H1 (cell line): ENCODE measurements at regions not wholly inside any gene's neighbourhood (a gene's known extent, or its start where the extent isn't known, plus 50 kb on each side); places are given as distances from the start of the nearest gene placed in this dataset.
"Not testable (repeated sequence)": the region's sequence is repeated elsewhere in the genome, so short reads cannot be mapped to it uniquely, and the experiment has no call there.

Experiments used
- CTCF ChIA-PET: fragments of 300-600 bp; sonication (Branson Sonifier 250); formaldehyde crosslinking; loops from one replicate; lab custom pipeline; 2021; ENCODE audit not compliant: partially characterized antibody; lab: Charles Lee
- POLR2A ChIA-PET: fragments of 300-600 bp; sonication (Branson Sonifier 250); formaldehyde crosslinking; loops from one replicate; lab custom pipeline; 2021; ENCODE audit warnings: inconsistent platforms; ENCODE audit not compliant: partially characterized antibody; lab: Charles Lee
- DNase-seq, 2 experiments: peaks; one replicate each; pipeline versions ENCODE4 v3.0.0 to v3.0.0-alpha.2; 2010 to 2022; ENCODE audit warnings: low spot score in 2 of 2, low read depth in 1 of 2, mixed read lengths in 1 of 2
- FAIRE-seq: peaks from 2 replicates; lab custom pipeline; 2011; peaks lifted over from hg19 to GRCh38; lab: Jason Lieb, UNC
- H2AFZ ChIP-seq: 2 replicates; pipeline ENCODE4 v1.8.1; 2012; ENCODE audit warnings: low read length, inconsistent platforms
- H2AK5ac ChIP-seq: 2 replicates; pipeline ENCODE4 v1.6.1; 2013; ENCODE audit warnings: low read depth, low read length
- H2BK120ac ChIP-seq: replicated peaks from 2 replicates; pipeline ENCODE3; 2013; ENCODE audit warnings: low read depth, low read length, inconsistent platforms
- H2BK12ac ChIP-seq: 2 replicates; pipeline ENCODE4 v1.6.1; 2013; ENCODE audit warnings: low read depth, low read length
- H2BK15ac ChIP-seq: 2 replicates; pipeline ENCODE4 v1.6.1; 2013; ENCODE audit warnings: low read length
- H2BK20ac ChIP-seq: 2 replicates; pipeline ENCODE4 v1.6.1; 2013; ENCODE audit warnings: low read length
- H2BK5ac ChIP-seq: 2 replicates; pipeline ENCODE4 v1.6.1; 2013; ENCODE audit warnings: low read depth, low read length
- H3K14ac ChIP-seq: 2 replicates; pipeline ENCODE4 v1.6.1; 2013; ENCODE audit warnings: inconsistent platforms; ENCODE audit not compliant: insufficient read length
- H3K18ac ChIP-seq: 2 replicates; pipeline ENCODE4 v1.6.1; 2013; ENCODE audit warnings: low read length; ENCODE audit errors: extremely low read depth
- H3K23ac ChIP-seq: 2 replicates; pipeline ENCODE4 v1.6.1; 2013; ENCODE audit warnings: inconsistent platforms; ENCODE audit not compliant: insufficient read length
- H3K23me2 ChIP-seq: 2 replicates; pipeline ENCODE4 v1.6.1; 2013; ENCODE audit warnings: low read depth, low read length
- H3K27ac ChIP-seq: 2 replicates; pipeline ENCODE4 v1.6.1; 2011; ENCODE audit warnings: low read depth, low read length, inconsistent platforms
- H3K27me3 ChIP-seq, 4 experiments: replicated peaks in 1 of 4; 1 replicate in 1 of 4; 2 replicates in 3 of 4; pipeline versions ENCODE4 v1.6.1 to v1.8.1; 2011 to 2013; ENCODE audit warnings: low read length in 3 of 4, mild to moderate bottlenecking in 3 of 4, inconsistent platforms in 2 of 4, mixed read lengths in 2 of 4, moderate library complexity in 1 of 4; ENCODE audit not compliant: control insufficient read depth in 3 of 4, insufficient read depth in 3 of 4; ENCODE audit errors: extremely low read depth in 1 of 4
- H3K36me3 ChIP-seq, 4 experiments: 2 replicates each; pipeline versions ENCODE4 v1.6.1 to v1.8.1; 2011 to 2013; ENCODE audit warnings: mild to moderate bottlenecking in 4 of 4, low read length in 3 of 4, moderate library complexity in 2 of 4, control low read depth in 1 of 4, inconsistent platforms in 1 of 4; ENCODE audit not compliant: insufficient read depth in 4 of 4, control insufficient read depth in 2 of 4
- H3K4ac ChIP-seq: replicated peaks from 2 replicates; pipeline ENCODE3; 2013; ENCODE audit warnings: low read length, low read depth, mixed read lengths, inconsistent platforms; ENCODE audit not compliant: insufficient read length
- H3K4me1 ChIP-seq, 4 experiments: replicated peaks in 1 of 4; 1 replicate in 1 of 4; 2 replicates in 3 of 4; pipeline versions ENCODE4 v1.6.1 to v1.8.1; 2011 to 2013; ENCODE audit warnings: low read length in 3 of 4, inconsistent platforms in 2 of 4, mixed read lengths in 1 of 4; ENCODE audit not compliant: insufficient read depth in 4 of 4, control insufficient read depth in 3 of 4
- H3K4me2 ChIP-seq, 2 experiments: 2 replicates each; pipeline versions ENCODE4 v1.6.1 to v1.8.1; 2011 to 2013; ENCODE audit warnings: low read depth in 2 of 2, low read length in 2 of 2, control low read depth in 1 of 2, inconsistent platforms in 1 of 2, mild to moderate bottlenecking in 1 of 2; ENCODE audit not compliant: insufficient read depth in 1 of 2
- H3K4me3 ChIP-seq, 4 experiments: fragments of 200-600, 300-600 bp in 1 of 4; sonication (generic), shearing (Covaris generic), sonication (Bioruptor Twin) in 1 of 4; 2 replicates each; pipeline versions ENCODE4 v1.5.1 to v1.8.1; 2011 to 2016; ENCODE audit warnings: low read length in 4 of 4, low read depth in 3 of 4, control low read depth in 2 of 4, inconsistent platforms in 2 of 4, mild to moderate bottlenecking in 2 of 4, mixed read lengths in 1 of 4, moderate library complexity in 1 of 4; ENCODE audit not compliant: insufficient read depth in 2 of 4; ENCODE audit errors: extremely low read depth in 1 of 4
- H3K56ac ChIP-seq: replicated peaks from 2 replicates; pipeline ENCODE3; 2013; ENCODE audit warnings: low read depth, mild to moderate bottlenecking, mixed read lengths, low read length, inconsistent platforms; ENCODE audit not compliant: insufficient read length
- H3K79me1 ChIP-seq: 2 replicates; pipeline ENCODE4 v1.6.1; 2013; ENCODE audit warnings: low read depth, low read length, control low read depth
- H3K79me2 ChIP-seq, 2 experiments: 2 replicates each; pipeline versions ENCODE4 v1.6.1 to v1.8.1; 2012 to 2013; ENCODE audit warnings: low read length in 2 of 2, mild to moderate bottlenecking in 2 of 2, inconsistent platforms in 1 of 2; ENCODE audit not compliant: insufficient read depth in 2 of 2, control insufficient read depth in 1 of 2
- H3K9ac ChIP-seq, 4 experiments: replicated peaks in 1 of 4; 1 replicate in 1 of 4; 2 replicates in 3 of 4; pipeline versions ENCODE4 v1.6.1 to v1.8.1; 2011 to 2013; ENCODE audit warnings: low read depth in 3 of 4, low read length in 3 of 4, control low read depth in 2 of 4, mild to moderate bottlenecking in 2 of 4, moderate library complexity in 2 of 4, inconsistent platforms in 1 of 4; ENCODE audit errors: extremely low read depth in 1 of 4
- H3K9me3 ChIP-seq, 2 experiments: 2 replicates each; pipeline versions ENCODE4 v1.6.1 to v1.8.1; 2012 to 2013; ENCODE audit warnings: mild to moderate bottlenecking in 2 of 2, moderate library complexity in 2 of 2, control low read depth in 1 of 2, inconsistent platforms in 1 of 2, low read depth in 1 of 2, low read length in 1 of 2, mixed read lengths in 1 of 2; ENCODE audit not compliant: insufficient read depth in 2 of 2
- H4K20me1 ChIP-seq, 2 experiments: replicated peaks in 1 of 2; 2 replicates each; pipeline versions ENCODE3 to v1.8.1; 2011 to 2013; ENCODE audit warnings: inconsistent platforms in 2 of 2, low read length in 2 of 2, mild to moderate bottlenecking in 1 of 2; ENCODE audit not compliant: insufficient read depth in 2 of 2, control insufficient read depth in 1 of 2
- H4K5ac ChIP-seq: 2 replicates; pipeline ENCODE4 v1.6.1; 2013; ENCODE audit warnings: low read length, low read depth, mixed read lengths, inconsistent platforms; ENCODE audit not compliant: insufficient read length
- H4K8ac ChIP-seq: 2 replicates; pipeline ENCODE4 v1.8.0; 2013; ENCODE audit warnings: mild to moderate bottlenecking, moderate library complexity, low read length, inconsistent platforms; ENCODE audit not compliant: insufficient read depth; ENCODE audit errors: extremely low read depth
- H4K91ac ChIP-seq: replicated peaks from 2 replicates; pipeline ENCODE3; 2013; ENCODE audit warnings: low read length, mixed read lengths, inconsistent platforms; ENCODE audit not compliant: insufficient read length
- WGBS, 2 experiments: shearing (Covaris generic) in 1 of 2; methylation state at CpG; one replicate each; pipeline versions ENCODE4 v1.1.6 to v1.1.7; 2013 to 2015; ENCODE audit warnings: low lambda C conversion rate in 2 of 2, mixed read lengths in 2 of 2, inconsistent platforms in 1 of 2, low coverage in 1 of 2, missing lambda C conversion rate in 1 of 2; ENCODE audit not compliant: insufficient replicate concordance in 2 of 2, insufficient coverage in 1 of 2, insufficient read length in 1 of 2; ENCODE audit errors: extremely low coverage in 1 of 2, missing lambda C conversion rate in 1 of 2; 5-methylcytosine and 5-hydroxymethylcytosine counted together

- H3K14ac ChIP-seq, H3K4ac ChIP-seq, H2AFZ ChIP-seq, H3K23ac ChIP-seq, H3K4me1 ChIP-seq, H4K5ac ChIP-seq, H3K18ac ChIP-seq, FAIRE-seq, DNase-seq, H2BK5ac ChIP-seq, H3K27me3 ChIP-seq, H3K4me3 ChIP-seq, H2BK120ac ChIP-seq, H2AK5ac ChIP-seq, H4K20me1 ChIP-seq, H2BK20ac ChIP-seq, POLR2A ChIA-PET, CTCF ChIA-PET, H3K27ac ChIP-seq, H3K36me3 ChIP-seq, H4K8ac ChIP-seq, H3K4me2 ChIP-seq, H3K79me2 ChIP-seq, H3K23me2 ChIP-seq, H3K56ac ChIP-seq, H3K79me1 ChIP-seq, H3K9me3 ChIP-seq, H4K91ac ChIP-seq, H3K9ac ChIP-seq, H2BK12ac ChIP-seq, H2BK15ac ChIP-seq: not testable (repeated sequence)
- WGBS, 2 experiments, result 67% methylated on average over 1 of the region's 2 CpGs; no CpG with 5 or more reads in 1 of the 2 experiments
Measured at GRCh38 chr9:22658484-22658883, 211.9 kb downstream of the DMRTA1 start.
